ENCODE measurements at regions not wholly inside any gene's neighbourhood (a gene's known extent, or its start where the extent isn't known, plus 50 kb on each side); places are given as distances from the start of the nearest gene placed in this dataset.

- TF ChIP-seq, protein P1, sequence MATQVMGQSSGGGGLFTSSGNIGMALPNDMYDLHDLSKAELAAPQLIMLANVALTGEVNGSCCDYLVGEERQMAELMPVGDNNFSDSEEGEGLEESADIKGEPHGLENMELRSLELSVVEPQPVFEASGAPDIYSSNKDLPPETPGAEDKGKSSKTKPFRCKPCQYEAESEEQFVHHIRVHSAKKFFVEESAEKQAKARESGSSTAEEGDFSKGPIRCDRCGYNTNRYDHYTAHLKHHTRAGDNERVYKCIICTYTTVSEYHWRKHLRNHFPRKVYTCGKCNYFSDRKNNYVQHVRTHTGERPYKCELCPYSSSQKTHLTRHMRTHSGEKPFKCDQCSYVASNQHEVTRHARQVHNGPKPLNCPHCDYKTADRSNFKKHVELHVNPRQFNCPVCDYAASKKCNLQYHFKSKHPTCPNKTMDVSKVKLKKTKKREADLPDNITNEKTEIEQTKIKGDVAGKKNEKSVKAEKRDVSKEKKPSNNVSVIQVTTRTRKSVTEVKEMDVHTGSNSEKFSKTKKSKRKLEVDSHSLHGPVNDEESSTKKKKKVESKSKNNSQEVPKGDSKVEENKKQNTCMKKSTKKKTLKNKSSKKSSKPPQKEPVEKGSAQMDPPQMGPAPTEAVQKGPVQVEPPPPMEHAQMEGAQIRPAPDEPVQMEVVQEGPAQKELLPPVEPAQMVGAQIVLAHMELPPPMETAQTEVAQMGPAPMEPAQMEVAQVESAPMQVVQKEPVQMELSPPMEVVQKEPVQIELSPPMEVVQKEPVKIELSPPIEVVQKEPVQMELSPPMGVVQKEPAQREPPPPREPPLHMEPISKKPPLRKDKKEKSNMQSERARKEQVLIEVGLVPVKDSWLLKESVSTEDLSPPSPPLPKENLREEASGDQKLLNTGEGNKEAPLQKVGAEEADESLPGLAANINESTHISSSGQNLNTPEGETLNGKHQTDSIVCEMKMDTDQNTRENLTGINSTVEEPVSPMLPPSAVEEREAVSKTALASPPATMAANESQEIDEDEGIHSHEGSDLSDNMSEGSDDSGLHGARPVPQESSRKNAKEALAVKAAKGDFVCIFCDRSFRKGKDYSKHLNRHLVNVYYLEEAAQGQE (IDR thresholded peaks at IDR 0.05; ENCODE audit: insufficient read depth in 1 of 2, low read depth in 2 of 2, low read length in 2 of 2) = no peak
- TF ChIP-seq FOXP2 (optimal IDR thresholded peaks at IDR 0.05; ENCODE audit: borderline replicate concordance, extremely low read depth, extremely low read length, insufficient read depth) (no peak), POLR2AphosphoS5 (IDR thresholded peaks at IDR 0.05; ENCODE audit: low read depth, low read length) (no peak)
Measured at GRCh38 chr13:85533911-85534310, 265.3 kb downstream of the SLITRK6 start.
